Mesothelial cell of epicardium (in vitro differentiated cells): ENCODE measurements at regions not wholly inside any gene's neighbourhood (a gene's known extent, or its start where the extent isn't known, plus 50 kb on each side); places are given as distances from the start of the nearest gene placed in this dataset.

Source experiments
- DNase-seq, 2 experiments: peaks; one replicate each; pipeline ENCODE4 v3.0.0; 2021; ENCODE audit warnings: low spot score in 2 of 2; ENCODE audit not compliant: unreplicated experiment in 2 of 2
- H3K27ac Mint-ChIP-seq: 2 replicates; pipeline ENCODE4 v1.8.0; 2021; ENCODE audit warnings: mixed read lengths
- H3K27me3 Mint-ChIP-seq: 2 replicates; pipeline ENCODE4 v1.8.0; 2021; ENCODE audit warnings: low read depth, mixed read lengths
- H3K36me3 Mint-ChIP-seq: 2 replicates; pipeline ENCODE4 v1.8.0; 2021; ENCODE audit warnings: mixed read lengths
- H3K4me1 Mint-ChIP-seq: 2 replicates; pipeline ENCODE4 v1.8.0; 2021; ENCODE audit warnings: mixed read lengths
- H3K4me3 Mint-ChIP-seq: 2 replicates; pipeline ENCODE4 v1.8.0; 2021; ENCODE audit warnings: mild to moderate bottlenecking, moderate library complexity, mixed read lengths
- H3K9me3 Mint-ChIP-seq: 2 replicates; pipeline ENCODE4 v1.8.0; 2021; ENCODE audit warnings: mixed read lengths
- TF ChIP-seq, protein P1 (sequence below): fragments of 200-600 bp; sonication (generic); IDR thresholded peaks from one replicate; pipeline ENCODE4 v1.5.0; 2021; ENCODE audit warnings: antibody characterized with exemption; ENCODE audit not compliant: unreplicated experiment

DNA sequence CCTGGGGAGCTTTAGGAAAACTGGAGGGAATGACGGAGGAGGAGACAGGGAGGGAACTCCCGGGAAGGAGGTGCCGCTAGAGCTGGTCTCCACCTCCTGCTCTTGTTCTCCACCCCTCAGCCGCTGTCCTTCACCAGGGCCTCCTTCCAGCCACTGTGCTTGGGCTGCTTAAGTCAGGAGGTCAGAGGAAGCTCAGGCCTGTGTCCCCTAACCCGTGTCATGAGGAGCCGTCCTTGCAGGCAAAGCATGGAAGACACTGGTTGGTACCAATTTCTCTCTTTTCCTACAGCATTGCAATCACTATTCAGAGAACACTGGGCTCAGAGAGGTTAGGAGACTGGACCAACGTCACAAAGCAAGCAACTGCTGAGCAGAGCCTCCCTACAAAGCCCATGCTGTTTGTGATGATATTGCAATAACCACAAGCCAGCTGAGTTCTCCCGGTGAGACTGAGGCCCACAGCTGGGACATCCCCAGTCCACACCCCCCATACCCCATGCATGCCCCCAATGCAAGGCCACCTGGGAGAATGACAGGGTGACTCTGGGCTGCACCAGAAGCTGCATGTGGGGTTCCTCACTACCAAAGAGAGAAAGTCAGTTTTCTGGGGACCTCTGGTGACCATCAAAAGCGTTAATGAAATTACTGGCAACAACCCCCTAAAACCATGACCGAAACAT, 427.5 kb downstream of the NPHP4 start:
- TF ChIP-seq, protein P1, sequence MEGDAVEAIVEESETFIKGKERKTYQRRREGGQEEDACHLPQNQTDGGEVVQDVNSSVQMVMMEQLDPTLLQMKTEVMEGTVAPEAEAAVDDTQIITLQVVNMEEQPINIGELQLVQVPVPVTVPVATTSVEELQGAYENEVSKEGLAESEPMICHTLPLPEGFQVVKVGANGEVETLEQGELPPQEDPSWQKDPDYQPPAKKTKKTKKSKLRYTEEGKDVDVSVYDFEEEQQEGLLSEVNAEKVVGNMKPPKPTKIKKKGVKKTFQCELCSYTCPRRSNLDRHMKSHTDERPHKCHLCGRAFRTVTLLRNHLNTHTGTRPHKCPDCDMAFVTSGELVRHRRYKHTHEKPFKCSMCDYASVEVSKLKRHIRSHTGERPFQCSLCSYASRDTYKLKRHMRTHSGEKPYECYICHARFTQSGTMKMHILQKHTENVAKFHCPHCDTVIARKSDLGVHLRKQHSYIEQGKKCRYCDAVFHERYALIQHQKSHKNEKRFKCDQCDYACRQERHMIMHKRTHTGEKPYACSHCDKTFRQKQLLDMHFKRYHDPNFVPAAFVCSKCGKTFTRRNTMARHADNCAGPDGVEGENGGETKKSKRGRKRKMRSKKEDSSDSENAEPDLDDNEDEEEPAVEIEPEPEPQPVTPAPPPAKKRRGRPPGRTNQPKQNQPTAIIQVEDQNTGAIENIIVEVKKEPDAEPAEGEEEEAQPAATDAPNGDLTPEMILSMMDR, result no peak
- H3K4me3 Mint-ChIP-seq, result no peak overlapping the region
- peaks cover 23% of the 10 kb centered on the region for H3K9me3 Mint-ChIP-seq
- no peak for DNase-seq
- no peak overlapping the region for H3K27ac Mint-ChIP-seq
- H3K36me3 Mint-ChIP-seq, result no peaks in the 10 kb centered on the region
- H3K4me1 Mint-ChIP-seq, result no peaks in the 10 kb centered on the region
- peaks cover 5% of the 10 kb centered on the region for H3K27me3 Mint-ChIP-seq

DNA sequence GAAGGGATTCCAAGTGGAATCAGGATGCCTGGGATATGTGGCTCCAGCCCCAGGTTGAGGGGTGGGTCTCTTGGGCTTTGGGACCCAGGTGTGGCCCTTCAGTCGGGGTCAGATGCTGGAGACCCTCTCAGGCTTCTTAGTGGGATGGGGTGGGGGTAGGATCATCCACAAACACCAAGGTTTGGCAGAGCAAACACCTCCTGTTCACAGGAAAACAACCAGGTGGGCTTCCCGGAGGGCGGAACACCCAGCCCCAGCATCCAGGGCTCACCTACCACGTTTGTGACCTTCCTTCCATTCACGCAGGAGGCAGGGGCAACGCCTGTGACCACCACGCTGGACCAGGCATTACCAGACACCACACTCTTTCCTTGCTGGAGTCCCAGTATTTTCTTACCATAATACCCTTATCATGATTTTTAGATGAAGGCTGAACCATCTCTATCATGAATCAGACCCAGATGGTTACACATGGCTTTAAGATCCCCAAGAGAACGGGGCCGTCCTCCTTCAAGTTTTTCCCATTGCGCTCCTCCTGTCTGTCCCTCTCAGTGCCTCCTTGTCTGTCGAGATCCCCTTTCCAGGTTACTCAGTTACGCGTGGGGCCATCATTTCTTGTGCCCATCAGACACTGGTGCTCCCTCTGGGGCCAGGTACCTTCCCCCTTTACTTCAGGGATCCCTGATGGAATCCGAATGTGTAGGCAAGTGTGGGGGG, 428.2 kb downstream of the NPHP4 start:
- Mint-ChIP-seq H3K27ac (no peak overlapping the region), H3K36me3 (no peaks in the 10 kb centered on the region), H3K4me1 (no peaks in the 10 kb centered on the region), H3K27me3 (peaks cover 5% of the 10 kb centered on the region), H3K9me3 (peaks cover 20% of the 10 kb centered on the region), H3K4me3 (no peak overlapping the region)
- no peak for DNase-seq
- TF ChIP-seq, protein P1, result no peak

DNA sequence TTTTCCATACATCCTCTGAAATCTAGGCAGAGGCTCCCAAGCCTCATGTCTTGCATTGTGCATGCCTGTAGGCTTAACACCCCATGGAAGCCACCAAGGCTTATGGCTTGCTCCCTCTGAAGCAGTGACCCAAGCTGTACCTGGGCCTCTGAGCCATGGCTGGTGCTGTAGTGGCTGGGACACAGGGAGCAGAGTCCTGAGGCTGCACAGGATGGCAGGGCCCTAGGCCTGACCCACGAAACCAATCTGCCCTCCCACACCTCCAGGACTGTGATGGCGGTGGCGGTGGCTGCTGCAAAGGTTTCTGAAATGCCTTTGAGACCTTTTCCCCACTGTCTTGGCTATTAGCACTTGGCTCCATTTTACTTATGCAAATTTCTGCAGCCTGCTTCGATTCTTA, 429.5 kb downstream of the NPHP4 start:
- Mint-ChIP-seq H3K9me3 (peaks cover 26% of the 10 kb centered on the region), H3K36me3 (no peaks in the 10 kb centered on the region)

DNA sequence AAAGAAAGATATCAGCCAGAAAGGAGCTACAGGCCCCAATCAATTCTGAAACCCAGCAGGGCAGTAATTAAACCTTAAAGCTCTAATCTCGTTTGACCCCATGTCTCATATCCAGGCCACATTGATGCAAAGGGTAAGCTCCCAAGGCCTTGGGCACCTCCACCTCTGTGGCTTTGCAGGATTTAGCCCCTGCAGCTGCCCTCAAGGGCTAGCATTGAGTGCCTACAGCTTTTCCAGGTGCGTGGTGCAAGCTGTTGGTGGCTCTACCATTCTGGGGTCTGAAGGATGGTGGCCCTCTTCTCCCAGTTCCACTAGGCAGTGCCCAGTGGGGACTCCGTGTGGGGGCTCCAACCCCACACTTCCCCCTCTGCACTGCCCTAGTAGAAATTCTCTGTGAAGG, 429.9 kb downstream of the NPHP4 start:
- Mint-ChIP-seq H3K27me3 (peaks cover 3% of the 10 kb centered on the region), H3K4me3 (no peak overlapping the region), H3K9me3 (peaks cover 26% of the 10 kb centered on the region), H3K36me3 (no peaks in the 10 kb centered on the region), H3K4me1 (no peaks in the 10 kb centered on the region), H3K27ac (no peak overlapping the region)
- no peak for DNase-seq
- TF ChIP-seq, protein P1, result no peak

More for the DNA sequence above, 429.5 kb downstream of the NPHP4 start:
- TF ChIP-seq, protein P1, result no peak
- H3K27ac Mint-ChIP-seq, result no peak overlapping the region
- H3K4me1 Mint-ChIP-seq, result no peaks in the 10 kb centered on the region
- H3K27me3 Mint-ChIP-seq, result peaks cover 3% of the 10 kb centered on the region
- no peak for DNase-seq
- H3K4me3 Mint-ChIP-seq, result no peak overlapping the region

- Mint-ChIP-seq H3K4me1 (no peaks in the 10 kb centered on the region), H3K27me3 (peaks cover 16% of the 10 kb centered on the region), H3K27ac (no peak overlapping the region), H3K4me3 (no peak overlapping the region), H3K36me3 (no peaks in the 10 kb centered on the region), H3K9me3 (peaks cover 26% of the 10 kb centered on the region)
- TF ChIP-seq, protein P1, result no peak
- DNase-seq, result no peak
Measured at GRCh38 chr1:5559078-5559477, 433.1 kb downstream of the NPHP4 start.
